ENCODE measurements at regions not wholly inside any gene's neighbourhood (a gene's known extent, or its start where the extent isn't known, plus 50 kb on each side); places are given as distances from the start of the nearest gene placed in this dataset.

GRCh38 chr20:22701679-22702308, 117.4 kb upstream of the FOXA2 start:
- H3K4me1 ChIP-seq: peaks cover 0 to 14% (median 10%) of the 10 kb centered on the region in 4 donors
- no peak overlapping the region for H3K27ac ChIP-seq (replicated peaks in 1 of 4)
- H3K9me3 ChIP-seq: peaks cover 0 to 17% (median 10%) of the 10 kb centered on the region in 4 donors
- no peak overlapping the region for H3K4me3 ChIP-seq
- DNase-seq (ENCODE audit: extremely low spot score): peak; percentile 75
- intact Hi-C loops (cut with DNase I): no loop called here
- no peaks in the 10 kb centered on the region for H3K36me3 ChIP-seq
- TF ChIP-seq POLR2AphosphoS5 (IDR thresholded peaks at IDR 0.05) (no peak), POLR2A (IDR thresholded peaks at IDR 0.05; ENCODE audit: low read depth) (no peak), CTCF (IDR thresholded peaks at IDR 0.05) (no peak), EP300 (IDR thresholded peaks at IDR 0.05) (no peak)
- 95% methylated on average over 1 of the region's 1 CpG for WGBS
- no peaks in the 10 kb centered on the region for H3K27me3 ChIP-seq

- Histone ChIP-seq H3K4me1 (peaks cover 0 to 14% (median 10%) of the 10 kb centered on the region in 4 donors), H3K9me3 (peaks cover 0 to 17% (median 10%) of the 10 kb centered on the region in 4 donors), H3K4me3 (no peak overlapping the region), H3K27ac (replicated peaks in 1 of 4) (no peak overlapping the region), H3K36me3 (no peaks in the 10 kb centered on the region), H3K27me3 (peaks cover 0 to 6% (median 0%) of the 10 kb centered on the region in 4 donors)
- intact Hi-C loops (cut with DNase I): no loop called here
- TF ChIP-seq POLR2A (IDR thresholded peaks at IDR 0.05; ENCODE audit: low read depth): no peak
- TF ChIP-seq POLR2AphosphoS5 (IDR thresholded peaks at IDR 0.05): no peak
- no peak for TF ChIP-seq EP300 (IDR thresholded peaks at IDR 0.05)
- no peak for TF ChIP-seq CTCF (IDR thresholded peaks at IDR 0.05)
- DNase-seq (ENCODE audit: extremely low spot score): no peak
Measured at GRCh38 chr20:22703843-22704242, 119.5 kb upstream of the FOXA2 start.

GRCh38 chr20:22711971-22712755, 127.8 kb upstream of the FOXA2 start:
- Histone ChIP-seq H3K4me1 (peaks cover 0 to 9% (median 3%) of the 10 kb centered on the region in 4 donors), H3K9me3 (no peaks in the 10 kb centered on the region), H3K27ac (replicated peaks in 1 of 4) (no peak overlapping the region), H3K36me3 (no peaks in the 10 kb centered on the region), H3K27me3 (peaks cover 0 to 9% (median 0%) of the 10 kb centered on the region in 4 donors), H3K4me3 (no peak overlapping the region)
- DNase-seq (ENCODE audit: extremely low spot score): peak; percentile 24
- intact Hi-C loops (cut with DNase I): no loop called here
- no peak for TF ChIP-seq POLR2A (IDR thresholded peaks at IDR 0.05; ENCODE audit: low read depth)
- no peak for TF ChIP-seq POLR2AphosphoS5 (IDR thresholded peaks at IDR 0.05)
- no peak for TF ChIP-seq EP300 (IDR thresholded peaks at IDR 0.05)
- TF ChIP-seq CTCF (IDR thresholded peaks at IDR 0.05): no peak
- WGBS: 87% methylated on average over 2 of the region's 2 CpGs

- DNase-seq (ENCODE audit: extremely low spot score): peak; percentile 75
- Histone ChIP-seq H3K4me1 (peaks cover 0 to 28% (median 6%) of the 10 kb centered on the region in 4 donors), H3K27ac (replicated peaks in 1 of 4) (no peak overlapping the region), H3K9me3 (no peaks in the 10 kb centered on the region), H3K4me3 (no peak overlapping the region), H3K27me3 (peaks cover 0 to 3% (median 0%) of the 10 kb centered on the region in 4 donors), H3K36me3 (no peaks in the 10 kb centered on the region)
- 47% methylated on average over 5 of the region's 5 CpGs for WGBS
- intact Hi-C loops (cut with DNase I): no loop called here
- no peak for TF ChIP-seq EP300 (IDR thresholded peaks at IDR 0.05)
- no peak for TF ChIP-seq POLR2AphosphoS5 (IDR thresholded peaks at IDR 0.05)
- no peak for TF ChIP-seq CTCF (IDR thresholded peaks at IDR 0.05)
- TF ChIP-seq POLR2A (IDR thresholded peaks at IDR 0.05; ENCODE audit: low read depth): no peak
Measured at GRCh38 chr20:22716821-22717351, 132.5 kb upstream of the FOXA2 start.
